ENCODE measurements at regions not wholly inside any gene's neighbourhood (a gene's known extent, or its start where the extent isn't known, plus 50 kb on each side); places are given as distances from the start of the nearest gene placed in this dataset.

DNA sequence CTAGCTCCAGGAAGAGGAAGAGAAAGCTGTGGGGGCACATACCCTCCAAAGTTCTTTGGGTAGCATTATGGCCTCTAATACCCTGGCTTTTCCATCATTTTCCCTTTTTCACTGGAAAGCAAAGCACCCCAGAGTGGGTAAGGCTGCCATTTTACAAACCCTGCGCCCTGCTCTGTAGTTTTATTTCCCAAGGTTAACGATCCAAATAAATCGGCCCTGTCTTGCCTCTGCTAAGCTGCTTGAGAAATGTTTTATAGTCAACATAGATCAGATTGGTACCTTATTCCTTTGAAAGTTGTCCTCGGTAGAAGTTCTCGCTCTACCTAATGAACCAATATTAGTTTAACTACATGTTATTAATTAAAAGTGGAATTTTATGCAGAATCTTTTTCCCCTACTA lies 328.2 kb downstream of the NPIPA8 start:
- Histone ChIP-seq H3K4me1 (ENCODE audit: control insufficient read depth in 1 of 2, insufficient read depth in 2 of 2, low read length in 2 of 2) (no peaks in the 10 kb centered on the region), H3K4me3 (ENCODE audit: low read depth in 1 of 2, low read length in 2 of 2) (no peak overlapping the region), H3K9me3 (ENCODE audit: control insufficient read depth in 1 of 2, low read length in 2 of 2) (no peaks in the 10 kb centered on the region), H3K36me3 (ENCODE audit: control insufficient read depth in 1 of 2, insufficient read depth in 2 of 2, low read length in 2 of 2) (no peaks in the 10 kb centered on the region), H3K27me3 (ENCODE audit: low read depth, low read length) (no peaks in the 10 kb centered on the region), H3K27ac (ENCODE audit: low read length) (no peak overlapping the region)

DNA sequence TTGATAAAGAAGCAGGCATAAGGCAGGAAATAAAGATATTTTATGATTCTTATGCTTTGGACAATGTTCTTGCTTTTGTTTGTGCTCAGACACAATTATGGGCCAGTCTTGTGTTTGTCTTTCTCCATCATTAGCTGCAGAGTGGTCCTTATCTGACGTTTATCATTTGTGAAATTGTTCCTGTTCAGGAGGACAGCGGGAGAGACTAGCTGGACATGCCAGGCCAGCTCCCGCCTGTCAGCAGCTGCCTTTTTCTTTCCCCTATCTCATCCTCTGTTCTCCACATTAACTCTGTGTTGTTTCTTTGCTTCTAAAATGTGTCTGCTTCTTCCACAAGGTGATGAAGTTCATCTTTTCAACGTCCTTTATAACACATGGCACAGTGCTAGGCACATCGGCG lies 333.5 kb downstream of the NPIPA8 start:
- Histone ChIP-seq H3K27ac (ENCODE audit: low read length) (no peak overlapping the region), H3K4me1 (ENCODE audit: control insufficient read depth in 1 of 2, insufficient read depth in 2 of 2, low read length in 2 of 2) (no peaks in the 10 kb centered on the region), H3K4me3 (ENCODE audit: low read depth in 1 of 2, low read length in 2 of 2) (no peak overlapping the region), H3K36me3 (ENCODE audit: control insufficient read depth in 1 of 2, insufficient read depth in 2 of 2, low read length in 2 of 2) (no peaks in the 10 kb centered on the region), H3K27me3 (ENCODE audit: low read depth, low read length) (no peaks in the 10 kb centered on the region), H3K9me3 (ENCODE audit: control insufficient read depth in 1 of 2, low read length in 2 of 2) (no peaks in the 10 kb centered on the region)

DNA sequence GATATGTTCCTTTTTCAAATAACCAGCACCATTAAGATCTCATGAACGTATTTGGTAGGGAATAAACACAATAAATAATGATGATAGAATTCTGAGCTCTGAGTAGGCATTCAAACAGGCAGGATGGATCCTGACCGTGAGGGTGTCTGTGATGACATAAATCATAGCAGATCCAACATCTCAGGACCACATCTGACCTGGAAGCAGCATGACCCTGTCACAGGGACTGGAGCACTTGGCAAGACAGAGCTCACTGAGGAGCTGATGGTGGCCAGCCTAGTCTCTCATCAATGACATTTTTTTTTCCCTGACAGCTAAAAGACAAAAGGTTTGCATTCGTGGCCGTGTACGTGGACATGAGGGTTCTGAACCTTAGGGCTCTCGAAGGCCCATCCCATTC lies 337.5 kb downstream of the NPIPA8 start:
- Histone ChIP-seq H3K9me3 (ENCODE audit: control insufficient read depth in 1 of 2, low read length in 2 of 2) (no peaks in the 10 kb centered on the region), H3K4me1 (ENCODE audit: control insufficient read depth in 1 of 2, insufficient read depth in 2 of 2, low read length in 2 of 2) (no peaks in the 10 kb centered on the region), H3K36me3 (ENCODE audit: control insufficient read depth in 1 of 2, insufficient read depth in 2 of 2, low read length in 2 of 2) (no peaks in the 10 kb centered on the region), H3K27ac (ENCODE audit: low read length) (no peak overlapping the region), H3K27me3 (ENCODE audit: low read depth, low read length) (no peaks in the 10 kb centered on the region), H3K4me3 (ENCODE audit: low read depth in 1 of 2, low read length in 2 of 2) (no peak overlapping the region)

DNA sequence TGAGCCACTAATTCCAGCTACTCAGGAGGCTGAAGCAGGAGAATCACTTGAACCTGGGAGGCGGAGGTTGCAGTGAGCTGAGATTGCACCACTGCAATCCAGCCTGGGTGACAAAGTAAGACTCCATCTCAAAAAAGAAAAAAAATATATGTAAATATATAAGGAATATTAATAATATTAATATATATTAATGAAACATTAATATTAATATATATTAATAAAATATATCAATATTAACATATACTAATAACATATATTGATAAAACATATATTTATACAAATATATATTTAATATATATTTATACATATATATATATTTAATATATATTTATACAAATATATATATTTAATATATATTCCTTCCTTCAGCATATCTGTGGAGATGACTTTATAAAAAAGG lies 338.0 kb downstream of the NPIPA8 start:
- Histone ChIP-seq H3K27ac (ENCODE audit: low read length) (no peak overlapping the region), H3K4me1 (ENCODE audit: control insufficient read depth in 1 of 2, insufficient read depth in 2 of 2, low read length in 2 of 2) (no peaks in the 10 kb centered on the region), H3K27me3 (ENCODE audit: low read depth, low read length) (no peaks in the 10 kb centered on the region), H3K4me3 (ENCODE audit: low read depth in 1 of 2, low read length in 2 of 2) (no peak overlapping the region), H3K36me3 (ENCODE audit: control insufficient read depth in 1 of 2, insufficient read depth in 2 of 2, low read length in 2 of 2) (no peaks in the 10 kb centered on the region), H3K9me3 (ENCODE audit: control insufficient read depth in 1 of 2, low read length in 2 of 2) (no peaks in the 10 kb centered on the region)

- Histone ChIP-seq H3K4me3 (ENCODE audit: low read depth in 1 of 2, low read length in 2 of 2) (no peak overlapping the region), H3K9me3 (ENCODE audit: control insufficient read depth in 1 of 2, low read length in 2 of 2) (no peaks in the 10 kb centered on the region), H3K27me3 (ENCODE audit: low read depth, low read length) (no peaks in the 10 kb centered on the region), H3K4me1 (ENCODE audit: control insufficient read depth in 1 of 2, insufficient read depth in 2 of 2, low read length in 2 of 2) (no peaks in the 10 kb centered on the region), H3K27ac (ENCODE audit: low read length) (no peak overlapping the region), H3K36me3 (ENCODE audit: control insufficient read depth in 1 of 2, insufficient read depth in 2 of 2, low read length in 2 of 2) (no peaks in the 10 kb centered on the region)
These were observed 342.5 kb downstream of the NPIPA8 start for GRCh38 chr16:17994027-17994426.

DNA sequence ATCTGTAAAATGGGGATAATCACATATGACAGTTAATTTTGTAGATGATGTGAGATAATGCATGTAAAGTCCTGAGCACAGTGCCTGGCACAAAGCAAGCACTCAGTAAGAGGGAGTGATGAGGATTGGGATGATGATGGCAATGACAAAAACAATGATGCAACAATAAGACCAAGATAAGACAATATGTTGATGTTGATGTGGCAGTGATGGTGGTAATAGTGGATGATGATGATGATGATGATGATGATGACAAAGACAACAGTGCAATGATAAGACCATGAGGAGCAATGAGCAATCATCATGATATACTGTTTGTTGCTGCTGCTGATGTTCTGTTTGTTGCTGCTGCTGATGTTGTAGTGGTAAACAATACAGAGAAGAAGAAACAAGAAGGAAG lies 344.1 kb downstream of the NPIPA8 start:
- Histone ChIP-seq H3K36me3 (ENCODE audit: control insufficient read depth in 1 of 2, insufficient read depth in 2 of 2, low read length in 2 of 2) (no peaks in the 10 kb centered on the region), H3K27ac (ENCODE audit: low read length) (no peak overlapping the region), H3K4me1 (ENCODE audit: control insufficient read depth in 1 of 2, insufficient read depth in 2 of 2, low read length in 2 of 2) (no peaks in the 10 kb centered on the region), H3K27me3 (ENCODE audit: low read depth, low read length) (no peaks in the 10 kb centered on the region), H3K9me3 (ENCODE audit: control insufficient read depth in 1 of 2, low read length in 2 of 2) (no peaks in the 10 kb centered on the region), H3K4me3 (ENCODE audit: low read depth in 1 of 2, low read length in 2 of 2) (no peak overlapping the region)

DNA sequence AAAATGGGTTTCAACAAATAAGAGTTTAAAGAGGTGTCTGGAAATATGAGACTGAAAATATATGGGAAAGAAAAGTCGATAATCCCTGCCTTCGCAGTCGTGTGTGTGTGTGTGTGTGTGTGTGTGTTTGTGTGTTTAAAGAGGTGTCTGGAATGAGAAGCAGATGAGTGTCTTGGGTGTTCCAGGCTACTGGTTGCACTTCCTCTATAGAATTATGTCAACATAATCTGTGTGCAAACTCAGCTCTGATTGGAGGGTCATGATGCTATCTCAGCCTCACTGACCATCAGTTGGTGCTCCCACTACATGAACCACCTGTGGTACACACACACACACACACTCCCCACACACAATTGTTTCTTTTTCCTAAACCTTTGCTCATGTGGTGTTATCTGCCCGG lies 347.3 kb downstream of the NPIPA8 start:
- Histone ChIP-seq H3K4me3 (ENCODE audit: low read depth in 1 of 2, low read length in 2 of 2) (no peak overlapping the region), H3K36me3 (ENCODE audit: control insufficient read depth in 1 of 2, insufficient read depth in 2 of 2, low read length in 2 of 2) (no peaks in the 10 kb centered on the region), H3K9me3 (ENCODE audit: control insufficient read depth in 1 of 2, low read length in 2 of 2) (no peaks in the 10 kb centered on the region), H3K4me1 (ENCODE audit: control insufficient read depth in 1 of 2, insufficient read depth in 2 of 2, low read length in 2 of 2) (no peaks in the 10 kb centered on the region), H3K27me3 (ENCODE audit: low read depth, low read length) (no peaks in the 10 kb centered on the region), H3K27ac (ENCODE audit: low read length) (no peak overlapping the region)

- no peak overlapping the region for H3K4me3 ChIP-seq (ENCODE audit: low read depth in 1 of 2, low read length in 2 of 2)
- no peak overlapping the region for H3K27ac ChIP-seq (ENCODE audit: low read length)
- H3K4me1 ChIP-seq (ENCODE audit: control insufficient read depth in 1 of 2, insufficient read depth in 2 of 2, low read length in 2 of 2), result no peaks in the 10 kb centered on the region
- no peaks in the 10 kb centered on the region for H3K9me3 ChIP-seq (ENCODE audit: control insufficient read depth in 1 of 2, low read length in 2 of 2)
- H3K36me3 ChIP-seq (ENCODE audit: control insufficient read depth in 1 of 2, insufficient read depth in 2 of 2, low read length in 2 of 2), result no peaks in the 10 kb centered on the region
- no peaks in the 10 kb centered on the region for H3K27me3 ChIP-seq (ENCODE audit: low read depth, low read length)
These were observed 347.7 kb downstream of the NPIPA8 start for GRCh38 chr16:17988839-17989238.

- Histone ChIP-seq H3K27me3 (ENCODE audit: low read depth, low read length) (no peaks in the 10 kb centered on the region), H3K4me1 (ENCODE audit: control insufficient read depth in 1 of 2, insufficient read depth in 2 of 2, low read length in 2 of 2) (no peaks in the 10 kb centered on the region)
These were observed 349.5 kb downstream of the NPIPA8 start for GRCh38 chr16:17986991-17987390.

GRCh38 chr16:17984810-17985209 lies 351.7 kb downstream of the NPIPA8 start:
- H3K4me3 ChIP-seq (ENCODE audit: low read depth in 1 of 2, low read length in 2 of 2), result no peak overlapping the region
- H3K4me1 ChIP-seq (ENCODE audit: control insufficient read depth in 1 of 2, insufficient read depth in 2 of 2, low read length in 2 of 2), result no peaks in the 10 kb centered on the region
- no peaks in the 10 kb centered on the region for H3K36me3 ChIP-seq (ENCODE audit: control insufficient read depth in 1 of 2, insufficient read depth in 2 of 2, low read length in 2 of 2)
- H3K27ac ChIP-seq (ENCODE audit: low read length), result no peak overlapping the region
- H3K9me3 ChIP-seq (ENCODE audit: control insufficient read depth in 1 of 2, low read length in 2 of 2), result no peaks in the 10 kb centered on the region
- H3K27me3 ChIP-seq (ENCODE audit: low read depth, low read length), result no peaks in the 10 kb centered on the region

More at GRCh38 chr16:17986991-17987390, 349.5 kb downstream of the NPIPA8 start:
- Histone ChIP-seq H3K36me3 (ENCODE audit: control insufficient read depth in 1 of 2, insufficient read depth in 2 of 2, low read length in 2 of 2) (no peaks in the 10 kb centered on the region), H3K4me3 (ENCODE audit: low read depth in 1 of 2, low read length in 2 of 2) (no peak overlapping the region), H3K9me3 (ENCODE audit: control insufficient read depth in 1 of 2, low read length in 2 of 2) (no peaks in the 10 kb centered on the region), H3K27ac (ENCODE audit: low read length) (no peak overlapping the region)

GRCh38 chr16:17983847-17984639 lies 352.5 kb downstream of the NPIPA8 start:
- Histone ChIP-seq H3K4me3 (ENCODE audit: low read depth in 1 of 2, low read length in 2 of 2) (no peak overlapping the region), H3K36me3 (ENCODE audit: control insufficient read depth in 1 of 2, insufficient read depth in 2 of 2, low read length in 2 of 2) (no peaks in the 10 kb centered on the region)

GRCh38 chr16:17983114-17983513 lies 353.4 kb downstream of the NPIPA8 start:
- no peak overlapping the region for H3K4me3 ChIP-seq (ENCODE audit: low read depth in 1 of 2, low read length in 2 of 2)
- H3K4me1 ChIP-seq (ENCODE audit: control insufficient read depth in 1 of 2, insufficient read depth in 2 of 2, low read length in 2 of 2), result no peaks in the 10 kb centered on the region
- H3K9me3 ChIP-seq (ENCODE audit: control insufficient read depth in 1 of 2, low read length in 2 of 2), result peaks cover 0 to 2% of the 10 kb centered on the region in 2 donors
- H3K27ac ChIP-seq (ENCODE audit: low read length), result no peak overlapping the region
- no peaks in the 10 kb centered on the region for H3K27me3 ChIP-seq (ENCODE audit: low read depth, low read length)
- no peaks in the 10 kb centered on the region for H3K36me3 ChIP-seq (ENCODE audit: control insufficient read depth in 1 of 2, insufficient read depth in 2 of 2, low read length in 2 of 2)

More at GRCh38 chr16:17983847-17984639, 352.5 kb downstream of the NPIPA8 start:
- Histone ChIP-seq H3K27me3 (ENCODE audit: low read depth, low read length) (no peaks in the 10 kb centered on the region), H3K4me1 (ENCODE audit: control insufficient read depth in 1 of 2, insufficient read depth in 2 of 2, low read length in 2 of 2) (no peaks in the 10 kb centered on the region), H3K27ac (ENCODE audit: low read length) (no peak overlapping the region), H3K9me3 (ENCODE audit: control insufficient read depth in 1 of 2, low read length in 2 of 2) (no peaks in the 10 kb centered on the region)
